ENCODE measurements at regions not wholly inside any gene's neighbourhood (a gene's known extent, or its start where the extent isn't known, plus 50 kb on each side); places are given as distances from the start of the nearest gene placed in this dataset.

- TF ChIP-seq CTCF (IDR thresholded peaks at IDR 0.05; ENCODE audit: low read length) (no peak), EZH2 (IDR thresholded peaks at IDR 0.05; ENCODE audit: borderline replicate concordance, low read length) (no peak)
These were observed 492.0 kb upstream of the MAGEB18 start for GRCh38 chrX:25646156-25646555.
